ENCODE measurements at regions not wholly inside any gene's neighbourhood (a gene's known extent, or its start where the extent isn't known, plus 50 kb on each side); places are given as distances from the start of the nearest gene placed in this dataset.
"Not testable (repeated sequence)": the region's sequence is repeated elsewhere in the genome, so short reads cannot be mapped to it uniquely, and the experiment has no call there.

DNA sequence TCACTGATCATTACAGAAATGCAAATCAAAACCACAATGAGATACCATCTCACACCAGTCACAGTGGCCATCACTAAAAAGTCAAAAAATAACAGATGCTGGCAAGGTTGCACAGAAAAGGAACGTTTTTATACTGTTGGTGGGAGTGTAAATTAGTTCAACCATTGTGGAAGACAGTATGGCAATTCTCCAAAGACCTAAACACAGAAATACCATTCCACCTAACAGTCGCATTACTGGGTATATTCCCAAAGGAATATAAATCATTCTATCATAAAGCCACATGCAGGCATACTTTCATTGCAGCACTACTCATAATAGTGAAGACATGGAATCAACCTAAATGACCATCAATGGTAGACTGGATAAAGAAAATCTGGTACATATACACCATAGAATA is 83.2 kb upstream of the ARID5B start:
- not testable (repeated sequence) for DNase-seq (ENCODE audit: low spot score)

DNA sequence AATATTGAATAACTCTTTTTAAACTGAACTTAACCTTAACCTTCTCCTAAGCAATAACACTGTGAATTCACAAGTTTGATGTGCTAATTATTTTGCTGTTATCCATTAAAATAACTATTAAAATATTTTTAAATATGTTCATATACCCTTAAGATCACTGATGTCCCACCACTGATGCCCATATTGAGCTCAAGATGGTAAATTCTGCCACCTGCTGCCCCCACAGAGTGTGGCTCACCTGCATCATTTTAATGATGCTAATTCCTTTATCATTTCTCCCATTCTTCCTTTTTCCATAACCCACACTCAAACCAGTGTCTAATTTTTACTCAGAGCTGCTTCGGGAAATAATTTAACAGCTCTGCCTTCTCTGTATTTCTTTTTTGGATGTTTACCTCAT is 82.3 kb upstream of the ARID5B start:
- DNase-seq (ENCODE audit: low spot score), result no peak

DNA sequence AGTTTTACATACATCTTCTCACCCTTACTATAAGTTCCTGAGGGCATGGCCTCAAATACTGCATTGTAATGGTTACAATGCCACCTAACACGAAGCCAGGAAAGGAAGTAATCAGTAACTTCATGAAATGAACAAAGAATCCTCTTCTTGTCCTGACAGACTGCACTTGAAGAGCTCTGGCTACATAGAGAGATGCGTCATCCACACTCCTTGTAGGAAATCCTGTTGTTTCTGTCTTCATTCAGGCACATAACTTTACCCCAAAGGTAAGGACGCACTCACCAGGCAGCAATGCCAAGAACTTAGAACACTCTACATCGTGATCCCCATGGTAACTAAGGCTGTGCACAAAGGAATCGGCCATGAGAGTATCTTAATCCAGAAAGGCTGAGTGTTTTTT is 80.3 kb upstream of the ARID5B start:
- no peak for DNase-seq (ENCODE audit: low spot score)

DNA sequence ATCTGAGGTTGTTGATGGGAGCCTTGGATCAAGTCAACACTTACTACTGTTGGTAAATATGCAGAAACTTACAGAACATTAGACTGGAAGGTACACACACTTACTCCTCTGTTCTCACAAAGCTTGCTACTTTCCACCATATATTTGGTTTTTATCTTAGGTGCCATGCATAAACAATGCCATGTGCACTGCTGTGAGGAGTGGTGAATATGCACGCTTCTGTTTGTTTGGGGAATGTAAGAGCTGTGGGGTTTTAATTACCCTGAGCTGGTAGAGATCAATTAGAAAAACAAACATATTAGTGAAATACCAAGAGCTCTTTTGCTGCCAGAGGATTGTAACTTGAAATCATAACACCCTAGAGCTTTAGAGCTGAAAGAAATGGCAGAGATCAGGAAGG is 79.8 kb upstream of the ARID5B start:
- no peak for DNase-seq (ENCODE audit: low spot score)

DNA sequence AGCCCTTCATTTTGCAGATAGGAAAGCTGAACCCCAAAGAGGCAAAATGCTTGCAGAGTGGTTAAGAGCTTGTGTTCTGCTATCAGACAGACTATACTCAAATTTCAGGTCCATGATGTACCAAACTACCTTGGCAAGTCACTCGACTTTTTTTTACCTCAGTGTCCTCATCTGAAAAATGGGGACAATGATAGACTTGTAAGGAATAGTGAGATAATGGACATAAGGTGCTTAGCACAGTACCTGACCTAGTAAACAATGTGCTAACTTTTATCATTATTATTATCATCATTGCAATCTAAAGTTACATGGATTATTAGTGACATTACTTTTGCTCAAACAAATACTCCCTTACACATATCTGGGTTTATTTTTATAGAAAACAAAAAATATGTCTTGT is 79.4 kb upstream of the ARID5B start:
- no peak for DNase-seq (ENCODE audit: low spot score)

DNA sequence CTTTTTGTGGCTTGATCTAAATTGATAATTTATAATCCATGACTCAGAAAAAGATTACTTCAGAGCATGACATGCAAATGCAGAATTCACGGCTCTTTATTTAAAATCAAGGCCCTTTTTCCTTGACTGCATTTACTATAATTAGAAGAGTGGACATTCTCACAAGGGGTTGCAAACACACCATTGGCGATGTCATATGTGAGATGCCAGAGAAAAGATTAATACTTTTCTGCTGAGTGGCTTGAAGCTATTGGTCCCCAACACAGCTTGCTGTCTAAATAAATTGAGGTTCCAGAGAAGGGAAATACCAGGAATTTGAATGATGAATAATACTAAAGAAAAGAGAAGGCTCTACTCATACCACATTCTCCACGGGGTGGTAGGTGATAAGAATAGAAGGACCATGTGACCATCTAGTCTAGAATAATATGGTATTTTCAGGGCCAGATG is 78.7 kb upstream of the ARID5B start:
- no peak for DNase-seq (ENCODE audit: low spot score)

DNA sequence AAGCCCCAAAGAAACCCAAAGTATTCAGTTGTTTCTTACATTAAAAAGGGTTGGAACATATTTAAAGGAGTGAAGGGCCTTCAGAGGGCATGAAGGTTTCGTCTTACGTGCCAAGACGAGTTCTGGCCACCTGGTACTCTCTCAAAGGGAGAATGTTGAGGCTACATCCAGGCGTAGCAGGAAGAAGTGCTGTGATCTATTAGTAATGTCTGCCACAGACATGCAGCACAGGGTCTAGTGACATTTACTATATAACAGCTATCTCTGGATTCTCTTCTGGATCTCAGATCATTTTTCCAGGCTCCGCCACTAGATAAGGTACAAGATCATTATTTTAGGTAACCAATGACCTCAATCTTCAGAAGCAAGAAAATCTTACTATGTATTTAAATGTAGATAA is 76.5 kb upstream of the ARID5B start:
- no peak for DNase-seq (ENCODE audit: low spot score)

DNA sequence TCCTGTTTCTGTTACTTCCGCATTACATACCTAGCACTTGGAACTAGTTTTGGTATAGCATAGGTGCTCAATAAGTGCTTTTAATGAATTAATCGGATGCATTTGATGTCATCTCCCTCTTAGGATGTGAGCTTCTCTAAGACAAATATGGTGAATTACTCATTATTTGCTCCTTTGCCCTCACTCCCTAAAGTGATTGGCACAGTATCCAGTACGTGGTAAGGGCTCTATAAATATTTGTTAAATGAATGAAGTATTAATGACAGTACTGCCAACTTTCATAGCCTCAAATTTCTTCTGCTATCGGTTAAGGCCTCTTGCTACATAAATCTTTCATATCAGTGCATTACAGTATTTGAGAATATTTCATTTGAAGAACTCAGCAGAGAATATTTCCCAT is 75.9 kb upstream of the ARID5B start:
- DNase-seq (ENCODE audit: low spot score), result no peak

DNA sequence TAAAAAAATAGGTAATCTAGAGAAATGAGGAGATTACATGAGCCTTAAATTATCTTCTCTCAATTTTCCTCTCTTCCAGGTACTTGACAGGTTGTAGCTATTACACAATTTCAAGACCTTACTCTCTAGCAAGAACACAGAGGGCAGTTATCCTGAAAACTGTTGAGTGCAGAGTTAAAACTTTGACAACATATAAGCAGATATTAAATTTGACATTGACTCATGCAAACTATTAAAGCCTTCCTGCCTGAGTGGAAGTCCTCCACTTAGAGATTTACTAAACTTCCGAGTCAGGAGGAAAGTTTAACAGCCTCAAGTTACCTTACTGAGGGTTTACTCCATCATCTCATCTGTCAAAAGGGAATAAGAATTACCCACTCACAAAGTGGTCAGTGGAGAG is 73.5 kb upstream of the ARID5B start:
- DNase-seq (ENCODE audit: low spot score), result no peak

DNA sequence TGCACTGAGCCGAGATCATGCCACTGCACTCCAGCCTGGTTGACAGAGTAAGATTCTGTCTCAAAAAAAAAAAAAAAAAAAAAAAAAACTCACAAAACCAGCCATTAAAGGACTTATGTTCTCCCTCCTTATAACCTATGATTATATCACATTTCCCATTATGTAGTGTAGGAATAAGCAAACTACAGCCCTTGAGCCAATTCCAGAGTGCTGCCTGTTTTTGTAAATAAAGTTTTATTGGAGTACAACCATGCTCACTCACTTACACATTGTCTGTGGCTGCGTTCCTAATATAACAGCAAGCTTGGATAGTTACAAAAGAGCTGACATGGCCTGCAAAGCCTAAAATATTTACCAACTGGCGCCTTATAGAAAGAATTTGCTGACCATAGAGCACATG is 72.7 kb upstream of the ARID5B start:
- DNase-seq (ENCODE audit: low spot score), result no peak

DNA sequence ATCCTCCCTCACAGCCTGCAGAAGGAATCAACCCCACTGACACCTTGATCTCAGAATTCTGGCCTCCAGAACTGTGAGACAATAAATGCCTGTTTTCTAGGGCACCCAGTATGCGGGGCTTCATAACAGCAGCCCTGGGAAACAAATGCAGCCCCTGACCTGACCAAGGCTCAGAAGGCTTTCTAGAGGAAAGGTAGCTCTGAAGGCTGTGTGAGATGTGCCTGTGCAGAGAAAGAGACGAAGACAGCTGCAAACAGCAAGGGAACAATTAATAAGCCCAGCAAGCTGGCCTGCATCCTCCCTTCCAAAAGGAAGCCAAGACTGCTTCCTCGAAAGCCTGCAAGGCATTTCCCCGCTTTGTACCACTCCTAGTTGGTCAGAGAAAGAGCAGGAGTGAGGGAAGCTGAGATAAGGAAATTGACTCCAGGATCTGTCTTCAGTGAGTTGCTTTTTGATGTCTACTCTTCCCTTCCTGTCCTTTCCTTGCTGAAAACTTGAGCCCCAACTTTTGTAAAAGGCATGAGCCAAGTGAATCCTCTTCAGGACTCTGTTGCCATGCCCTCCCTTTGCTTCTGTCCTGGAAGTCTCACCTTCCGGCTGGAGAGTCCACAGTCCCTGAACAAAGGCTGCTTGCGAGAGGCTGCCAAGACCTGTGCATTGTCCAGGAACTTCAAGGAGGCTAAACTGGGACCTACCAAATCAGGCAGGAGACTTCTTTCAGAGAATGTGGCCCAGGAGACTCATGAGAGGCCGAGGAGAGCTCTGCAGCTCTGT is 71.2 kb upstream of the ARID5B start:
- no peak for DNase-seq (ENCODE audit: low spot score)

DNA sequence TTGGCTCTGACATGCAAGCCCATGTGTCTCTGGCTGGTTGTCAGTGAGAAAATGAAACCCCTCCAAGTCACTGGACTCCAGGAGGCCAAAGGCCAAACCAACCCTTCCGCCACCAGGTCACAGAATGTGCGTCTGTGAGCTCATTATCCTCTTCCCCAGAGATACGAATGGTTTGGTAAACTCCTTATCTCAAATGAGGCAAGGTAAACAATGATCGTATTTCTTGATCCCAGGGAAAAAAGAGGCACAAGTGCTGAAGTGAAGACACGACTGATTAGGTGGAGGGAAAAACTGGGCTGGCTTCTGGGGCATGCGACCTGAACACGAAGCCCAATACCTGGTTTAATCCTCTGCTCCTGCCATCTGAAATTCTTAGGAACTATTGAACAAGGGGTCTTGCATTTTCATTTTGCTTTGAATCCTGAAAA is 70.6 kb upstream of the ARID5B start:
- DNase-seq (ENCODE audit: low spot score), result no peak

DNA sequence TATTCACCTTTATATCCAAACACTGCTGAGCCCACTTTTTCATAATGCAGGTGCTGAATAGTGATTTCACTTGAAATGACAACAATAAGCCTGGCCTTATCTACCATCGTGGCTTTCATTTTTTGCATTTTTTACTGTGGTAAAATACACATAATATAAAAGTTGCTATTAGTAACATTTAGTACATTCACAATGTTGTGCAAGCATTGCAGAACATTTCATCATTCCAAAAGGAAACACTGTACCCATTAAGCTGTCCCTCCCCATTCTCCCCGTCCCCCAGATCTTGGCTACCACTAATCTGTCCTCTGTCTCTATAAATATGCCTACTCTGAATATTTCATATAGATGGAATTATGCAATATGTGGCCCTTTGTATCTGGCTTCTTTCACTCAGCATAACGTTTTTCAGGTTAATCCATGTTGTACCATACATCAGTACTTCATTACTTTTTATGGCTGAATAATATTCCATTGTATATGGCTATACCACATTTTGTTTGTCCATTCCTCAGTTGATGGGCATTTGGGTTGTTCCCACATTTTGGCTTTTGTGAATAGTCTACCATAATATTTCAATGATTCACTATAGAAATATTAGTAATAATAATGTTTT is 68.5 kb upstream of the ARID5B start:
- no peak for DNase-seq (ENCODE audit: low spot score)

DNA sequence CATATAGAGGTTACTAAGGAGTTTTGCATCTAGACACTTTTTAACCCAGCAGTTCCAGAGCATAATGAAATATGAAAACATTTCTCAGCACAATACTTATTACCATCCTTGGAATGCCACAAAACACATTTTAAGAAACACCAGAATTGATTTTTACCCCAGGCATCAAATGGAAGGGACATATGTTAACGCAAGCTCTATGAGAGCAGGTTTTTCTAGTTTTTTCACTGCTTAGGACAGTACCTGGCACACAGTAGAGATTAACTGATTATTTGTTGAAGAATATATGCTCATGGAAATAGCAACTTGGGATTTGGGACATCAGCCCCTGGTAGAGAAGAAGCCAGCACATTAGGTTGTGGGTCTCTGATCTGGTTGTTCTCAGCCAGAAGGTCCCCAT is 67.0 kb upstream of the ARID5B start:
- DNase-seq (ENCODE audit: low spot score), result no peak

DNA sequence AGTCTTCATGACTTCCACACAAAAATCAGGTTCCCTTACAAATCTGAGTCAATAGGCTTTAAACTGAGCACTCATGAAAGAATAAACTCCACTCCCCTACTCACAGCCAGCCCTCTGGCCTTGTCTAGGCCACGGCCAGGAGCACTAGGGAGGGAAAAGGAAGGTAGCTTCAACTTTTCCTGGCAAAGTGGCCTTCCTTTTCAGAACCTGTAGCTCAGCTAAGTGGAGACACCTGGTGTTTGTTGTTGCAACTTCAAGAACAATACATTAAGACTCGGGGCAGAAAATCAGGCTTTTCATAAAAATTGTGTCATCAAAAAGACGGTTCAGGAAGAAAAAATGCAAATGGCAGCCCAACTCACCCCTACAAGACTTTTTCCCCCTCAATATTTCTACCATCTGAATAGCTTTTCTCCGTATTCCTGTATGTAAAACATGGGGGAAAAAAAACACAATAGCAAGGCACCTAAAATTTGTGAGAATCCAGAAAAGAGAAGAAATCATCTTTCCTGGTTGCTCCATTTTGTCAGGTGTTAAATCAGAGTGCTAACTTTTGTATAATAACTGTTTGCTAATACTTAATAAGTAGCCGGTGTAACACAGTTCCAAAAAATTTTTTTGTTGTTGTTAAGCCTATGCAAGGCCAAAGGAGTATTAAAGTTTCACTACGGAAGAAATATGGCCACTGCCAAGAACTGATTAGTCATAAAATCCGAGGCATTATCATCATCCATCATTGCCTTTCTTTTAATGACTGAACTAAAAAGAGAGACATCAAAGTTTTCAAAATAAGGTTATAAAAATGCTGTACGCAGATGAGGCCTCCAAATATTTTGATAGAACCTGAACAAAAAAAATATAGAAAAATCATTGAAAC is 66.2 kb upstream of the ARID5B start:
- DNase-seq (ENCODE audit: low spot score), result peak; percentile 41

DNA sequence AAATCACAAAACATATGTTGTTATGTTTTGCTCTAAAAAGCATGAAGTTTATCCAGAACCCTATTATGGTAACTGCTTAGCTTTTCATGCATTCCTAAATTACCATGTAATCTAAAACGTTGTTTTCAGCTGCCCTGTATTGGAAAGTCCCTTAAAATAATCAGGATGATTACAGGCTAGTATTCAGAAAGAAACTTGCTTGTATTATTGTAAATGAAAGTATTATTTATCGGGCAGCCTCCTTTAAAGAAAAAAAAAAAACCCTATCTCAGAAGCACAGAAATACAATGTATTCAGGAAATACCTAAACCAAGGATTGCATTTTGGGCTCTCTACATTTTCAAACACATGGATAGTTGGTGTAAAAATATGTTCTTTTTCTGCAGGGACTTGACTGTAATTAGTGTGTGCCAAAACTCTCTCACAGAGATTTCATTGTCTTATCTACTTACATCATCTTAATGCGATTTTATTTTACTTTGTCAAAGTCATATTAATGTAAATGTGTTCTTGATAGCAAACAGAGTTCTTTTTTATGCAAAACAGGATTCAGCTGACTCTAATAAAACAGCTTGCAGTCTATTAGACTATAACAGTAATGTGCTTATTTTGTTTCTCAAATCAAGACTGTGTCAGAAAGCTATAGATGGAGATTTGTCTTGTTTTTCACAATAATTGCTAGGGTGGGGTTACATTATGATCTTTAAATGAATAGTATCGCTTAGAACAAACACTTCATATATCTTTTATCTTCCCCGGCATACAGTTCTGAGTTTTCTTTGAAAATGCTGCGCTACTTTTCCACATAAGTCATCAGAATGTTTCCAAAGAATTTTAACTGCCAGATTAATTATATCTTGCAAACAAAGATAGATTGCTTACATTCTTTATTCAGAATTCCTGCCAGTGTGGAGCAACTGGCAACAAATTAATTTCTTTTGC is 65.3 kb upstream of the ARID5B start:
- no peak for DNase-seq (ENCODE audit: low spot score)

DNA sequence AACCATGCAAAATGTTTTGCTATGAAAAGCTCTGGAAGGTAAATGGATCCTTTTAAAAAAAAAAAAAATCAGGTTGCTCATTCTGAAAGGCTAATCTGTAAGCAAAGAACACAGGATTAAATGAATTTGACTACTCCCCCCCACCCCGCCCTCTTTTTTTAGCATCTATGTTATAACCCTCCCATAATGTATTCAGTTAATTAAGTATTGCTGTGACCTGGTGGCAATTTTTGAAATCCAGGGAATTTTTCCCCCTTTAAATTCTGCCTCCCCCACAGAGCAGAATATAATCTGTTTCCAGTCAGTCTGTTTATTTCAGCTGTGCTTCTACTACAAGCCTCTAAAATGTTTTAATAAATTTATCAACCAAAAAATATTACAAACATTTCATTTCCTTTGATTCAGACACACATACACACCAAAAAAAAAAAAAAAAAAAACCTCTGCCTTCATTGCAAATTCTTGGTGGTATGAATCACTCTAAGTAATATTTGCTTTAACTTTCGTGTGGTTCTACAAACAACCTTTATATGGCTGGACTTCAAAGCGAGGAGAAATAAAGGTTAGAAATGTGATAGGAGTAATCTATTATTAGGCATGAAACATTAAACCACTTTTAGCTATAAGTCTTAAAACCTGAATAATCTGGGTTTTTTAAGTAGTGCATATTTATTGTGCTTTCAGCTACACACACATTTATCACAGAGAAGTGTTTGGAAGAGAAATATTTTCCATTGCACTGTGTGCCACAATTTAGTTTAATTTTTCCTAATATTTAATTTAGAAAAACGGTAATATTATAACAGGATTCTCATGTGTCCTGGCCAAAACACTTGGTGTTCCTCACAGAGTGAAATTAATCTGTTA is 64.4 kb upstream of the ARID5B start:
- no peak for DNase-seq (ENCODE audit: low spot score)

DNA sequence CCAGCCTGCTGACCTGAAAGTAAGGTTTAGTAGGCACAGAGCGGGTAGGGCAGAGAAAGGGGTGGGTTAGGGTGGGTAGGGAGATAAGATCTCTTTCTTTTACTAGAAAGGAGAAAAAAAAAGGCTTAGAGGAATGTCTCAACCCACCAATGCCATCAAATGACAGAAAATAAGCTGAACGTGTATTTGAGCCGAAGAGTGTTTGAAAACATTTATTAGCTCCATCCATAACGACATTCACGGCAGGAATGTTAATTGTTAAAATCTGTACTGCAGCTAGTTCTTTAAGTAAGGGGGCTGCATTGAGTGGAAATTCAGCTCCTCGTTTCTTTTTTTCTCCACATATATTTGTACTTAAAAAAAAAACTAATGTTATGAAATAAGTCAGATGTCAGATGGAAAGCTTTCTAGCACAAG is 63.7 kb upstream of the ARID5B start:
- DNase-seq (ENCODE audit: low spot score), result no peak

DNA sequence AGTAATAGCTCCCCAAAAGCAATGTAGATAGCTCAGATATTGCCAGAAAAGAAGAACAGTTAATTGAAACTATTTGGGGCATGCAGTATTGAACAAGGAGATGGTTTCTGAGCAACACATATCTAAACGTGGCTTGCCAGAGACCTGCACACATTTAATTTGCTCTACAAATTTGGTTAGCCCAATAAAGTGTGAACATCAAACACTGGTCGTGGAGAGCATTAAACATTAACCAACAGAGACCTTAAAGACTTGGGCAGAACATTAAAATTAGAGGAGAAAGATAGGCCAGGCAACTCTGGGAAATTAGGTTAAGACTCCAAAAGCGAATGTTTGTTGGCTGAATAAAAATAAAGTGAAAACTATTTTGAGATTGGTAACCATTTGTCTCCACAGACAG is 61.6 kb upstream of the ARID5B start:
- DNase-seq (ENCODE audit: low spot score), result no peak

DNA sequence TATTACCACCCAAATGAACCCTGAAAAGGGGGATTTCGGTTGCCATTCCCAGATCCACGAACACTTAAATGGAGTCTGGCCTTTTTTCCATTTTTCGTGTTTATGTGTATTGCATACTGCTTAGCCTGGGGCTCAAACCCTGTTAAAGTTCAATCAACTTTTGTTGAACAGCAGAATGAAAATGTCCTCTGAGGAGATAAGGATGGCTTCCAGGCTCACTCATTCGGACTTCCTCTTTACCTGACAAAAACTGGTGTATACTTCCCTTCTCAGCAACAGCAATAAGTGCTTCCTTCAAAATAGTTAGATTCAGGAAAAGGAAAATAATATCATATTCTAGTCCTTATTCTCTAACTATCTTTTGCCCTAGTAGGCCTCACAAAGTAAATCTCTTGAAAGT is 61.1 kb upstream of the ARID5B start:
- no peak for DNase-seq (ENCODE audit: low spot score)

DNA sequence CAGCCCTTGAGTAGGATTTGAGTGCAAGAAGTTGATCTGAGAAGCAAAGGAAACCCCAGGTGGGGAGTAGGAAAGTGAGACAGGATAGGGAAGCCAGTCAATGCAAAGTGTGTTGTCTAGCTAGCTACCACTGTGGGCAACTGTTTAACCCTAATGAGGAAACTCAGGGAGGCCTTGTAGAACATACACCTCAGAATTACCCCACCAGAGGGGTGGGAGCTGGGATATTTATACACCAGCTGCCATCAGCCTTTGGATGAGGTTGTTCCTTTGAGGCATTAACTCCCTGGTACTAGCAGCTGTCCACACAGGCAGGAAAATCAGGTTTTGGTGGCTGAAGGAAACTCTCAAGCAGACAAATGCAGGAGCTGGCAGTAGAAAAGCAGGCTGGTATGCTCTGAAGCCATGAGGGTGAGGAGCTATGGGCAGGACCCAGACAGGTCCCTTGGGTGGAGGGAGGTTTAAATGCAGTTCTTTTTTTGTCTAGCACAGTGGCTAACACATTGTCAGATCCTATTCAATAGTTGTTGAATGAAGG is 60.1 kb upstream of the ARID5B start:
- no peak for DNase-seq (ENCODE audit: low spot score)

Data from NAMALWA (cell line).